B cell (primary cell): ENCODE measurements at regions not wholly inside any gene's neighbourhood (a gene's known extent, or its start where the extent isn't known, plus 50 kb on each side); places are given as distances from the start of the nearest gene placed in this dataset.

Source experiments
- ATAC-seq: fragments of 200-7000 bp; cut with Tn5 transposase; one replicate; pipeline ENCODE4 v1.10.0; 2021; ENCODE audit warnings: low read depth, mild to moderate bottlenecking, moderate number of reproducible peaks, moderate library complexity
- CTCF ChIA-PET: fragments of 350-600 bp; sonication (Branson Sonifier 250); formaldehyde crosslinking; loops from one replicate; lab custom pipeline; 2021; ENCODE audit warnings: antibody characterized with exemption, inconsistent platforms; lab: Charles Lee
- POLR2A ChIA-PET: fragments of 350-600 bp; sonication (Branson Sonifier 250); formaldehyde crosslinking; loops from one replicate; lab custom pipeline; 2021; ENCODE audit warnings: antibody characterized with exemption; lab: Charles Lee
- DNase-seq: peaks from one replicate; pipeline ENCODE4 v3.0.0; 2013
- H2AFZ ChIP-seq: 2 replicates; pipeline ENCODE4 v1.6.1; 2012; ENCODE audit warnings: mild to moderate bottlenecking, low read depth, low read length; ENCODE audit not compliant: insufficient read depth, poor library complexity, severe bottlenecking
- H3K27ac ChIP-seq, 2 donors: 1 replicate in 1 of 2; 2 replicates in 1 of 2; pipeline ENCODE4 v1.5.1; 2012 to 2013; ENCODE audit warnings: low read length in 2 of 2, mild to moderate bottlenecking in 2 of 2, moderate library complexity in 1 of 2
- H3K27me3 ChIP-seq, 4 experiments: fragments of 200-600 bp in 1 of 4; sonication (generic) in 1 of 4; replicated peaks in 1 of 4; 1 replicate in 2 of 4; 2 replicates in 2 of 4; pipeline versions ENCODE4 v1.6.1 to v1.7.0; 2013 to 2016; ENCODE audit warnings: low read length in 3 of 4, mild to moderate bottlenecking in 2 of 4, mixed read lengths in 1 of 4, moderate library complexity in 1 of 4; ENCODE audit not compliant: insufficient read depth in 4 of 4, control insufficient read depth in 3 of 4; ENCODE audit errors: control extremely low read depth in 1 of 4
- H3K36me3 ChIP-seq, 2 experiments: replicated peaks in 1 of 2; 1 replicate in 1 of 2; 2 replicates in 1 of 2; pipeline versions ENCODE4 v1.6.1 to v1.7.1; 2013; ENCODE audit warnings: low read length in 1 of 2; ENCODE audit not compliant: insufficient read depth in 2 of 2, control insufficient read depth in 1 of 2; ENCODE audit errors: control extremely low read depth in 1 of 2, extremely low read depth in 1 of 2
- H3K4me1 ChIP-seq, 2 donors: fragments of 200-600 bp in 1 of 2; sonication (generic) in 1 of 2; 1 replicate in 1 of 2; 2 replicates in 1 of 2; pipeline versions ENCODE4 v1.5.1 to v1.6.1; 2013 to 2017; ENCODE audit warnings: low read length in 2 of 2; ENCODE audit not compliant: control insufficient read depth in 2 of 2, insufficient read depth in 2 of 2
- H3K4me2 ChIP-seq: replicated peaks from 2 replicates; pipeline ENCODE3; 2012; ENCODE audit warnings: mild to moderate bottlenecking, low read depth, low read length; ENCODE audit not compliant: poor library complexity, severe bottlenecking
- H3K4me3 ChIP-seq, 5 experiments: fragments of 200-600 bp in 1 of 5; sonication (generic) in 1 of 5; 1 replicate in 3 of 5; 2 replicates in 2 of 5; pipeline versions ENCODE4 v1.5.1 to v1.7.0; 2011 to 2016; ENCODE audit warnings: low read length in 4 of 5, mild to moderate bottlenecking in 4 of 5, low read depth in 2 of 5, control low read depth in 1 of 5, moderate library complexity in 1 of 5; ENCODE audit not compliant: insufficient read depth in 1 of 5; ENCODE audit errors: control extremely low read depth in 1 of 5, extremely low read depth in 1 of 5
- H3K79me2 ChIP-seq: fragments of 200-600 bp; sonication (generic); one replicate; pipeline ENCODE4 v1.6.0; 2016; ENCODE audit warnings: low read length; ENCODE audit not compliant: control insufficient read depth, insufficient read depth
- H3K9ac ChIP-seq: fragments of 200-600 bp; sonication (generic); 2 replicates; pipeline ENCODE4 v1.6.1; 2017; ENCODE audit warnings: mild to moderate bottlenecking, low read length, moderate library complexity
- H3K9me3 ChIP-seq, 3 donors: one replicate each; pipeline versions ENCODE4 v1.6.1 to v1.7.1; 2013; ENCODE audit warnings: low read length in 2 of 3; ENCODE audit not compliant: control insufficient read depth in 2 of 3, insufficient read depth in 1 of 3; ENCODE audit errors: control extremely low read depth in 1 of 3
- H4K20me1 ChIP-seq: 2 replicates; pipeline ENCODE4 v1.6.0; 2012; ENCODE audit warnings: mild to moderate bottlenecking, low read length; ENCODE audit not compliant: insufficient read depth, control insufficient read depth, poor library complexity, severe bottlenecking
- H3K27ac Mint-ChIP-seq: one replicate; pipeline ENCODE4 v1.8.0; 2021; ENCODE audit warnings: mixed read lengths
- H3K27me3 Mint-ChIP-seq: one replicate; pipeline ENCODE4 v1.8.0; 2021; ENCODE audit warnings: mixed read lengths
- H3K4me1 Mint-ChIP-seq: one replicate; pipeline ENCODE4 v1.8.0; 2021; ENCODE audit warnings: mixed read lengths
- H3K4me3 Mint-ChIP-seq: one replicate; pipeline ENCODE4 v1.8.0; 2021; ENCODE audit warnings: mixed read lengths
- H3K9me3 Mint-ChIP-seq: one replicate; pipeline ENCODE4 v1.8.0; 2022; ENCODE audit warnings: mixed read lengths; ENCODE audit not compliant: insufficient read depth
- CTCF ChIP-seq: fragments of 200-600 bp; IDR thresholded peaks from one replicate; pipeline ENCODE4 v1.8.0; 2022; ENCODE audit warnings: antibody characterized with exemption, mild to moderate bottlenecking
- EZH2 ChIP-seq: IDR thresholded peaks from 2 replicates; pipeline ENCODE4 v1.6.1; 2012; ENCODE audit warnings: borderline replicate concordance, low read depth, mild to moderate bottlenecking, moderate library complexity, low read length; ENCODE audit not compliant: insufficient read depth, poor library complexity, severe bottlenecking
- WGBS: methylation state at CpG from one replicate; pipeline ENCODE4 v1.1.5; 2013; ENCODE audit warnings: missing lambda C conversion rate; ENCODE audit not compliant: insufficient coverage; 5-methylcytosine and 5-hydroxymethylcytosine counted together
- intact Hi-C: fragments of 100-400 bp; cut with micrococcal nuclease; formaldehyde crosslinking; loops from one replicate; pipeline ENCODE4 v1.10.0; 2022

DNA sequence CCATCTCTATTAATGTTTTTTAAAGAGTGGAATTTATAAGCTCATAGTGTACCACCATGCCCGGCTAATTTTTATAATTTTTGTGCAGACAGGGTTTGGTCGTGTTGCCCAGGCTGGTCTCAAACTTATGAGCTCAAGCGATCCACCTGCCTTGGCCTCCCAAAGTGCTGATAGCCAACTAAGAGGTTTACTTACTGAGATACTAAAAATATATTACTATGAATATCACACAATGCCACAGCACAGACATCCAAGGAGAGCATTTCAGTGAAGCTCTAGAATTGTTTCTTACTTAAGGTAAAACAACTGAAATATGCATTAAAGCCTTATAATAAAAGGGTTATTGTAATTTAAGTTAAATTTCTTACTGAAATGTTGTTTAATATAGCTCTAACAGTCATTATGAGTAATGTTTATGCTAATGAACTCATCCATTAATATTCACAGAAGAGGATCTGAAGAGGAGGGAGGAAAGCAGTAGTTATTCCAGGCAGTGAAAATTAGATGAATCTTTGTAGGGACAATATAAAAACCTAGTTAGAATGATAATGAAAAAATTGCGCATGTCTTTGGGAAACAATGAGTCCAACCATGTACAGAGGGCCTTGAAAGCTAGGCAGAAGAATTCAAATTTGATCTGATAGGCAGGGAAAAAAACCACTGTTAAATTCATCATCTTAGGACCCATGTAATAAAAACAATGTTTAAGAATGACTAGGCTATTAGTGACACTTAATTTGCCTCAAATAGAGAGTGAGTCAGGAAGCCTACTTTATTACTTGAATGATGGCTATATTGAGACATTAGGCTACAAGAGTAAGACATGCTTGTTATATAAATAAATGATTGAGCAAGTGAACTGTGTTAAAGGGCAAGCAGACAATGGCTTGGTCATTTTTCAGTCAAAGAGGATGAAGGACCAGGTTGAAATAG, 99.2 kb downstream of the SLC41A2 start:
- DNase-seq (no peak), ATAC-seq (no peak)
- Histone ChIP-seq H3K4me1 (no peaks in the 10 kb centered on the region), H3K9ac (no peak overlapping the region), H3K79me2 (no peaks in the 10 kb centered on the region), H3K27me3 (no peaks in the 10 kb centered on the region), H3K9me3 (peaks cover 0 to 1% (median 0%) of the 10 kb centered on the region in 3 donors), H3K27ac (no peak overlapping the region), H3K4me2 (no peak overlapping the region), H4K20me1 (no peaks in the 10 kb centered on the region), H3K36me3 (no peaks in the 10 kb centered on the region), H3K4me3 (no peak overlapping the region), H2AFZ (no peak overlapping the region)
- CTCF ChIA-PET = interaction anchor here (1.1 kb wide), 1 partner anchor 477 kb away, joined by 3 read pairs; no protein-coding TSS in a partner anchor
- no peak overlapping the region for H3K4me3 Mint-ChIP-seq
- H3K4me1 Mint-ChIP-seq = no peaks in the 10 kb centered on the region
- no peaks in the 10 kb centered on the region for H3K27me3 Mint-ChIP-seq
- no peaks in the 10 kb centered on the region for H3K9me3 Mint-ChIP-seq
- intact Hi-C loops = no loop called here
- TF ChIP-seq EZH2 = no peak
- no peak for TF ChIP-seq CTCF
- H3K27ac Mint-ChIP-seq = no peak overlapping the region
- no CpG with 5 or more reads among the region's 4 CpGs for WGBS
- POLR2A ChIA-PET = no interaction called here

- Mint-ChIP-seq H3K4me3 (no peak overlapping the region), H3K9me3 (no peaks in the 10 kb centered on the region), H3K27ac (no peak overlapping the region), H3K4me1 (no peaks in the 10 kb centered on the region), H3K27me3 (no peaks in the 10 kb centered on the region)
- ATAC-seq = no peak
- WGBS = 100% methylated on average over 1 of the region's 3 CpGs
- no peak for DNase-seq
- ChIA-PET POLR2A (no interaction called here), CTCF (interaction anchor here (1.5 kb wide), 1 partner anchor 475 kb away, joined by 4 read pairs; no protein-coding TSS in a partner anchor)
- no peaks in the 10 kb centered on the region for H4K20me1 ChIP-seq
- no peaks in the 10 kb centered on the region for H3K36me3 ChIP-seq
- no peak overlapping the region for H3K4me2 ChIP-seq
- H3K27me3 ChIP-seq = no peaks in the 10 kb centered on the region
- H2AFZ ChIP-seq = no peak overlapping the region
- H3K9me3 ChIP-seq = peaks cover 0 to 1% (median 0%) of the 10 kb centered on the region in 3 donors
- no peaks in the 10 kb centered on the region for H3K79me2 ChIP-seq
- intact Hi-C loops = no loop called here
- H3K4me1 ChIP-seq = no peaks in the 10 kb centered on the region
- TF ChIP-seq CTCF (no peak), EZH2 (no peak)
- H3K4me3 ChIP-seq = no peak overlapping the region
- H3K9ac ChIP-seq = no peak overlapping the region
- H3K27ac ChIP-seq = no peak overlapping the region
Measured at GRCh38 chr12:104856531-104856930, 101.6 kb downstream of the SLC41A2 start.
